ENCODE measurements at regions not wholly inside any gene's neighbourhood (a gene's known extent, or its start where the extent isn't known, plus 50 kb on each side); places are given as distances from the start of the nearest gene placed in this dataset.

DNA sequence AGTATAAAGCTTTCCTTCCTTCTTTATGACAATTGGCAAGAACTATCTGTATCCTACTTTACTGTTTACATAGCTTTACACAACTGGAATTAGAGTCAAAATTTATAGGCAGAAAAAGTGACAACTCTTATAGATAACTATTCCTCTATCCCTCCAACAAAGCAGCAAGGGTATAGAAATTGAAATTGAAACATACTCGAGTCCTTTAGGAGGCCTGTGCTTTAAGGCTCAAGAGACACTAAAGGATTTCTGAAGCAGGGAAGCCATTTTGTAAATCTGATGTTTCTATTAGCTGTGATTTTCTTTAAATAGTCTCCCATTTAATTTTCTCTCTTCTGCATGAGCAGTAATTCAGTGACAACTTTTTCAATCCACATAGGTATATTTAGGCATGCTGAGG lies 567.6 kb upstream of the MAN1A1 start:
- no peaks in the 10 kb centered on the region for H3K36me3 ChIP-seq (ENCODE audit: control insufficient read depth, insufficient read depth, low read length)
- H3K27me3 ChIP-seq (ENCODE audit: control insufficient read depth, insufficient read depth, low read length) = no peaks in the 10 kb centered on the region
- BruUV-seq (replicated peaks) = no TSS peak
- intact Hi-C loops (cut with micrococcal nuclease; ENCODE audit: unreplicated experiment) = no loop called here
- ChIA-PET POLR2A (no interaction called here), CTCF (no interaction called here)
- DNase-seq (ENCODE audit: low read depth, low spot score) (no peak), ATAC-seq (no peak)
- in situ Hi-C loops (cut with HindIII; ENCODE audit: low pct_unique_long_range_greater_than_20kb, low sequenced_read_pairs) = no loop called here
- no peak overlapping the region for H3K27ac ChIP-seq (ENCODE audit: low read length)
- peaks cover 10% of the 10 kb centered on the region for H3K9me3 ChIP-seq (ENCODE audit: control insufficient read depth, insufficient read depth, low read depth, low read length)
- H3K4me3 ChIP-seq (ENCODE audit: low read depth in 2 of 2, low read length in 2 of 2) = no peak overlapping the region
- TF ChIP-seq, protein P1, sequence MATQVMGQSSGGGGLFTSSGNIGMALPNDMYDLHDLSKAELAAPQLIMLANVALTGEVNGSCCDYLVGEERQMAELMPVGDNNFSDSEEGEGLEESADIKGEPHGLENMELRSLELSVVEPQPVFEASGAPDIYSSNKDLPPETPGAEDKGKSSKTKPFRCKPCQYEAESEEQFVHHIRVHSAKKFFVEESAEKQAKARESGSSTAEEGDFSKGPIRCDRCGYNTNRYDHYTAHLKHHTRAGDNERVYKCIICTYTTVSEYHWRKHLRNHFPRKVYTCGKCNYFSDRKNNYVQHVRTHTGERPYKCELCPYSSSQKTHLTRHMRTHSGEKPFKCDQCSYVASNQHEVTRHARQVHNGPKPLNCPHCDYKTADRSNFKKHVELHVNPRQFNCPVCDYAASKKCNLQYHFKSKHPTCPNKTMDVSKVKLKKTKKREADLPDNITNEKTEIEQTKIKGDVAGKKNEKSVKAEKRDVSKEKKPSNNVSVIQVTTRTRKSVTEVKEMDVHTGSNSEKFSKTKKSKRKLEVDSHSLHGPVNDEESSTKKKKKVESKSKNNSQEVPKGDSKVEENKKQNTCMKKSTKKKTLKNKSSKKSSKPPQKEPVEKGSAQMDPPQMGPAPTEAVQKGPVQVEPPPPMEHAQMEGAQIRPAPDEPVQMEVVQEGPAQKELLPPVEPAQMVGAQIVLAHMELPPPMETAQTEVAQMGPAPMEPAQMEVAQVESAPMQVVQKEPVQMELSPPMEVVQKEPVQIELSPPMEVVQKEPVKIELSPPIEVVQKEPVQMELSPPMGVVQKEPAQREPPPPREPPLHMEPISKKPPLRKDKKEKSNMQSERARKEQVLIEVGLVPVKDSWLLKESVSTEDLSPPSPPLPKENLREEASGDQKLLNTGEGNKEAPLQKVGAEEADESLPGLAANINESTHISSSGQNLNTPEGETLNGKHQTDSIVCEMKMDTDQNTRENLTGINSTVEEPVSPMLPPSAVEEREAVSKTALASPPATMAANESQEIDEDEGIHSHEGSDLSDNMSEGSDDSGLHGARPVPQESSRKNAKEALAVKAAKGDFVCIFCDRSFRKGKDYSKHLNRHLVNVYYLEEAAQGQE (IDR thresholded peaks at IDR 0.05; ENCODE audit: insufficient read depth in 1 of 2, low read depth in 2 of 2, low read length in 1 of 2) = no peak
- TF ChIP-seq SIN3A (IDR thresholded peaks at IDR 0.05; ENCODE audit: borderline replicate concordance, insufficient read depth, low read depth, low read length) (no peak), TCF7L2 (IDR thresholded peaks at IDR 0.05; ENCODE audit: low read depth, low read length) (no peak), POLR2AphosphoS5 (IDR thresholded peaks at IDR 0.05; ENCODE audit: low read depth, low read length) (no peak)
- TF ChIP-seq, protein P2, sequence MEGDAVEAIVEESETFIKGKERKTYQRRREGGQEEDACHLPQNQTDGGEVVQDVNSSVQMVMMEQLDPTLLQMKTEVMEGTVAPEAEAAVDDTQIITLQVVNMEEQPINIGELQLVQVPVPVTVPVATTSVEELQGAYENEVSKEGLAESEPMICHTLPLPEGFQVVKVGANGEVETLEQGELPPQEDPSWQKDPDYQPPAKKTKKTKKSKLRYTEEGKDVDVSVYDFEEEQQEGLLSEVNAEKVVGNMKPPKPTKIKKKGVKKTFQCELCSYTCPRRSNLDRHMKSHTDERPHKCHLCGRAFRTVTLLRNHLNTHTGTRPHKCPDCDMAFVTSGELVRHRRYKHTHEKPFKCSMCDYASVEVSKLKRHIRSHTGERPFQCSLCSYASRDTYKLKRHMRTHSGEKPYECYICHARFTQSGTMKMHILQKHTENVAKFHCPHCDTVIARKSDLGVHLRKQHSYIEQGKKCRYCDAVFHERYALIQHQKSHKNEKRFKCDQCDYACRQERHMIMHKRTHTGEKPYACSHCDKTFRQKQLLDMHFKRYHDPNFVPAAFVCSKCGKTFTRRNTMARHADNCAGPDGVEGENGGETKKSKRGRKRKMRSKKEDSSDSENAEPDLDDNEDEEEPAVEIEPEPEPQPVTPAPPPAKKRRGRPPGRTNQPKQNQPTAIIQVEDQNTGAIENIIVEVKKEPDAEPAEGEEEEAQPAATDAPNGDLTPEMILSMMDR (IDR thresholded peaks at IDR 0.05) = no peak
- no peaks in the 10 kb centered on the region for H3K4me1 ChIP-seq (ENCODE audit: control insufficient read depth, insufficient read depth, low read length)

DNA sequence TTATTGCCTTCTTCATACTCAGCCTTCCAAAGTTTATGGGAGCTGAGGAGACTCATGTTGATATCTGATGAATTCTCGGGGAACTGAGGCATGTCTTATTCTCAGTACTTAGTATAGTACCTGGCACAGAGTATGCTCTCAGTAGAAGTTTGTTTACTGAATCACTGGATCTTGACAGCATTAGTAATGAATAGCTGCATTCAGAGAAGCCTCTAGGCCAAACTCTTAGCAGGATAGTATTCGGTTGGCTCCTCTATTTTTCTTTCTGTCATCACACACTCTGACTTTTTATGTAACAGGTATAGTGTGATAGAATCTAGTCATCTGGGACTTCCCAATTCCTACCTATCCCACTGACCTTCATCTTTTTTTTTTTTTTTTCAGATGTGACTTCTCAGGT lies 566.4 kb upstream of the MAN1A1 start:
- Histone ChIP-seq H3K4me1 (ENCODE audit: control insufficient read depth, insufficient read depth, low read length) (no peaks in the 10 kb centered on the region), H3K27ac (ENCODE audit: low read length) (no peak overlapping the region), H3K27me3 (ENCODE audit: control insufficient read depth, insufficient read depth, low read length) (no peaks in the 10 kb centered on the region), H3K9me3 (ENCODE audit: control insufficient read depth, insufficient read depth, low read depth, low read length) (peaks cover 4% of the 10 kb centered on the region; the same call in 1 of the 2 replicates), H3K36me3 (ENCODE audit: control insufficient read depth, insufficient read depth, low read length) (no peaks in the 10 kb centered on the region), H3K4me3 (ENCODE audit: low read depth in 2 of 2, low read length in 2 of 2) (no peak overlapping the region)
- ATAC-seq (no peak), DNase-seq (ENCODE audit: low read depth, low spot score) (no peak)
- intact Hi-C loops (cut with micrococcal nuclease; ENCODE audit: unreplicated experiment) = no loop called here
- in situ Hi-C loops (cut with HindIII; ENCODE audit: low pct_unique_long_range_greater_than_20kb, low sequenced_read_pairs) = no loop called here
- BruUV-seq (replicated peaks) = no TSS peak
- CTCF ChIA-PET = no interaction called here
- POLR2A ChIA-PET = no interaction called here
- TF ChIP-seq TCF7L2 (IDR thresholded peaks at IDR 0.05; ENCODE audit: low read depth, low read length) = no peak
- TF ChIP-seq POLR2AphosphoS5 (IDR thresholded peaks at IDR 0.05; ENCODE audit: low read depth, low read length) = no peak
- TF ChIP-seq, protein P2 (IDR thresholded peaks at IDR 0.05) = no peak
- TF ChIP-seq, protein P1 (IDR thresholded peaks at IDR 0.05; ENCODE audit: insufficient read depth in 1 of 2, low read depth in 2 of 2, low read length in 1 of 2) = no peak
- no peak for TF ChIP-seq SIN3A (IDR thresholded peaks at IDR 0.05; ENCODE audit: borderline replicate concordance, insufficient read depth, low read depth, low read length)
